Lung (tissue), 11 donors: ENCODE measurements at regions not wholly inside any gene's neighbourhood (a gene's known extent, or its start where the extent isn't known, plus 50 kb on each side); places are given as distances from the start of the nearest gene placed in this dataset.

ENCODE experiments used
- ATAC-seq: fragments of 200-7000 bp; cut with Tn5 transposase; one replicate; pipeline ENCODE4 v1.9.1; 2020; ENCODE audit warnings: moderate number of reproducible peaks; ENCODE audit not compliant: insufficient read depth, low FRiP score
- DNase-seq, 3 donors: peaks; one replicate each; pipeline ENCODE4 v3.0.0-alpha.2; 2013 to 2017
- H3K27ac ChIP-seq, 2 donors: one replicate each; pipeline ENCODE4 v1.5.1; 2013; ENCODE audit warnings: mild to moderate bottlenecking in 2 of 2, moderate library complexity in 2 of 2, control low read depth in 1 of 2, inconsistent platforms in 1 of 2, low read depth in 1 of 2, low read length in 1 of 2
- H3K27me3 ChIP-seq, 3 donors: one replicate each; pipeline ENCODE4 v1.5.1; 2013; ENCODE audit warnings: low read length in 2 of 3; ENCODE audit not compliant: control insufficient read depth in 3 of 3, insufficient read depth in 3 of 3
- H3K36me3 ChIP-seq, 4 donors: one replicate each; pipeline ENCODE4 v1.5.1; 2013; ENCODE audit warnings: low read length in 4 of 4, mild to moderate bottlenecking in 1 of 4, moderate library complexity in 1 of 4; ENCODE audit not compliant: control insufficient read depth in 4 of 4, insufficient read depth in 4 of 4
- H3K4me1 ChIP-seq, 5 donors: one replicate each; pipeline ENCODE4 v1.5.1; 2013; ENCODE audit warnings: low read length in 5 of 5, mild to moderate bottlenecking in 2 of 5, moderate library complexity in 1 of 5; ENCODE audit not compliant: control insufficient read depth in 5 of 5, insufficient read depth in 5 of 5
- H3K4me3 ChIP-seq: one replicate; pipeline ENCODE4 v1.5.1; 2013; ENCODE audit warnings: mild to moderate bottlenecking, control low read depth, moderate library complexity
- H3K9ac ChIP-seq, 2 donors: one replicate each; pipeline ENCODE4 v1.5.1; 2013; ENCODE audit warnings: low read length in 2 of 2, control low read depth in 1 of 2; ENCODE audit not compliant: insufficient read depth in 1 of 2
- H3K9me3 ChIP-seq, 4 donors: one replicate each; pipeline ENCODE4 v1.5.1; 2013; ENCODE audit warnings: low read length in 3 of 4, mild to moderate bottlenecking in 1 of 4, moderate library complexity in 1 of 4; ENCODE audit not compliant: control insufficient read depth in 4 of 4, insufficient read depth in 3 of 4
- CTCF ChIP-seq: IDR thresholded peaks from 2 replicates; pipeline ENCODE4 v1.5.1; 2012; ENCODE audit warnings: mild to moderate bottlenecking; ENCODE audit errors: control extremely low read depth, extremely low read depth
- WGBS, 2 donors: extraction: QIAGEN DNeasy Blood & Tissue Kit; methylation state at CpG; one replicate each; pipeline ENCODE4 v1.1.7; 2013; 5-methylcytosine and 5-hydroxymethylcytosine counted together
- donor health status: control.
- donor health status: control.
- donor health status: Bipolar disorder and iron deficiency.
- donor health status: healthy.
- donor health status: DM: yes; HTN: yes; CAD: no.

DNA sequence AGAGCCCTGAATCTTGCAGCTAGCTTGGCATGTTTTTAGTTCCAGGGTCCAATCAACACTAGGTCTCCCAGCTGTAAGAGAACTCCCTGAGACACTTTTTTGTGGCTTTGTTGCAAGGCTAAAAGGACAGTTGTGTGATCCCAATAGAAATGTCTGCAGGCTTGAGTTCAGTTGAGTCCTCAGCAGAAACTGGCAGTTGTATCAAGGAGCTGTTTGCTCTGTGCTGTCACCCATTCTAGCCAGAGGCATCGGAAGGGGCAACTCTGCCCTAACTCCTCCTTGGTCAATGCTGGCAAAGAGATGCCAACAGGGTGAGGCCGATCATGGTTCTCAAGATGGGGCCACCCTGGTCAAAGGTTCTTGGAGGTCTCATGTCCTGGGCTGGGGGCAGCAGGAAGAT is 224.1 kb downstream of the BUB3 start:
- no peak for ATAC-seq
- Histone ChIP-seq H3K9me3 (no peaks in the 10 kb centered on the region), H3K4me1 (peaks cover 0 to 8% (median 0%) of the 10 kb centered on the region in 5 donors), H3K27me3 (peaks cover 0 to 27% (median 14%) of the 10 kb centered on the region in 3 donors), H3K36me3 (no peaks in the 10 kb centered on the region), H3K27ac (no peak overlapping the region), H3K4me3 (no peak overlapping the region), H3K9ac (no peak overlapping the region)
- WGBS, 2 donors = 77 to 86% methylated on average over 2 of the region's 2 CpGs
- no peak for TF ChIP-seq CTCF
- DNase-seq = peak in 1 of 3 donors; percentile 28

- Histone ChIP-seq H3K9me3 (peaks cover 0 to 3% (median 0%) of the 10 kb centered on the region in 4 donors), H3K27me3 (peaks cover 0 to 27% (median 15%) of the 10 kb centered on the region in 3 donors), H3K4me1 (peaks cover 0 to 8% (median 0%) of the 10 kb centered on the region in 5 donors), H3K27ac (no peak overlapping the region), H3K36me3 (no peaks in the 10 kb centered on the region), H3K9ac (no peak overlapping the region), H3K4me3 (no peak overlapping the region)
- no peak for TF ChIP-seq CTCF
- no peak for ATAC-seq
- 54 to 64% methylated on average over 5 of the region's 5 CpGs for WGBS, 2 donors
- DNase-seq = no peak
Observed at GRCh38 chr10:123379156-123379555, 225.0 kb downstream of the BUB3 start.

- no peak for TF ChIP-seq CTCF
- Histone ChIP-seq H3K4me3 (no peak overlapping the region), H3K27ac (no peak overlapping the region), H3K36me3 (no peaks in the 10 kb centered on the region), H3K27me3 (peaks cover 0 to 25% (median 19%) of the 10 kb centered on the region in 3 donors), H3K4me1 (peaks cover 0 to 8% (median 0%) of the 10 kb centered on the region in 5 donors), H3K9ac (no peak overlapping the region), H3K9me3 (peaks cover 0 to 9% (median 5%) of the 10 kb centered on the region in 4 donors)
- DNase-seq (peak in 2 of 3 donors; percentile 41 to 55), ATAC-seq (no peak)
- WGBS, 2 donors = 68 to 69% methylated on average over 7 of the region's 7 CpGs
Observed at GRCh38 chr10:123380491-123381085, 226.4 kb downstream of the BUB3 start.

DNA sequence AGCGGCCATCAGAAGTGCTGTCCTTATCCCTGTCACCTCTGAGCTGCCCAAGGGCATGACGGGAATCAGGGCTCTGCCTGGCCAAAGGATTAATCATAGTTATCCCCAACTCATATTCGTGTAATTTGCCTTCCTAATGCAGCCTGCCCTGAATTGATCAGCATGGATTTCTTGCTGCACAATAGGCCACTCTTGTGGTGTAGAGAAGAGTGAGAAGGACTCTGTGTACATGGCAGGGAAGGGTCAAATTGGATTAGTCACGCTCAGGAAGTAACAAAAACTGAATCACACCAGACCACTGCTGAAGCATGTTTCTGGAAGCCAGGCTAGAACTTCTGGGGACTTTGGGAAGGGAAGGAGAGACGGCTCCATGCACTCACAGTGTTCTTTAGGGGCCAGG is 227.0 kb downstream of the BUB3 start:
- H3K9ac ChIP-seq = no peak overlapping the region
- WGBS, 2 donors = 74 to 79% methylated on average over 5 of the region's 5 CpGs
- DNase-seq (no peak), ATAC-seq (no peak)
- peaks cover 0 to 11% (median 7%) of the 10 kb centered on the region in 4 donors for H3K9me3 ChIP-seq
- H3K4me3 ChIP-seq = no peak overlapping the region
- no peak overlapping the region for H3K27ac ChIP-seq
- H3K36me3 ChIP-seq = no peaks in the 10 kb centered on the region
- TF ChIP-seq CTCF = no peak
- peaks cover 0 to 23% (median 19%) of the 10 kb centered on the region in 3 donors for H3K27me3 ChIP-seq
- H3K4me1 ChIP-seq = peaks cover 0 to 8% (median 0%) of the 10 kb centered on the region in 5 donors
